ENCODE measurements at regions not wholly inside any gene's neighbourhood (a gene's known extent, or its start where the extent isn't known, plus 50 kb on each side); places are given as distances from the start of the nearest gene placed in this dataset.
A peak's percentile ranks its signal among the peaks of the same experiment; 100 is the strongest.

GRCh38 chr3:65246561-65246960, 558.8 kb upstream of the ADAMTS9 start:
- intact Hi-C loops (cut with DNase I): loop anchor here (5.0 to 10.0 kb wide), 2 partner anchors 712 to 714 kb away; no protein-coding TSS in a partner anchor
- 72 to 80% (median 79%) methylated on average over 6 of the region's 6 CpGs for WGBS, 3 donors
- Histone ChIP-seq H3K4me3 (no peak overlapping the region), H3K27me3 (no peaks in the 10 kb centered on the region), H3K27ac (no peak overlapping the region), H3K4me1 (ENCODE audit: insufficient read depth) (peaks cover 2% of the 10 kb centered on the region), H3K36me3 (no peaks in the 10 kb centered on the region), H3K9me3 (no peaks in the 10 kb centered on the region)
- no peak for DNase-seq
- TF ChIP-seq CTCF (IDR thresholded peaks at IDR 0.05): no peak

GRCh38 chr3:65245133-65246063, 557.6 kb upstream of the ADAMTS9 start:
- 21 to 29% (median 25%) methylated on average over 9 of the region's 9 CpGs for WGBS, 3 donors
- Histone ChIP-seq H3K4me3 (no peak overlapping the region), H3K27me3 (no peaks in the 10 kb centered on the region), H3K4me1 (ENCODE audit: insufficient read depth) (peaks cover 2% of the 10 kb centered on the region), H3K27ac (no peak overlapping the region), H3K36me3 (no peaks in the 10 kb centered on the region), H3K9me3 (no peaks in the 10 kb centered on the region)
- TF ChIP-seq POLR2A (IDR thresholded peaks at IDR 0.05): no peak
- peak in 2 of 3 donors; percentile 45 to 63 for TF ChIP-seq CTCF (IDR thresholded peaks at IDR 0.05)
- no peak for TF ChIP-seq EP300 (IDR thresholded peaks at IDR 0.05)
- intact Hi-C loops (cut with DNase I): loop anchor here (5.0 to 10.0 kb wide), 2 partner anchors 711 to 713 kb away; no protein-coding TSS in a partner anchor
- DNase-seq: peak in 2 of 5 donors; percentile 17 to 23

- Histone ChIP-seq H3K27ac (no peak overlapping the region), H3K27me3 (no peaks in the 10 kb centered on the region), H3K4me3 (no peak overlapping the region), H3K36me3 (no peaks in the 10 kb centered on the region), H3K9me3 (no peaks in the 10 kb centered on the region), H3K4me1 (ENCODE audit: insufficient read depth) (no peaks in the 10 kb centered on the region)
- WGBS, 3 donors: 87 to 91% (median 88%) methylated on average over 6 of the region's 6 CpGs
- no peak for DNase-seq
- TF ChIP-seq POLR2A (IDR thresholded peaks at IDR 0.05) (no peak), CTCF (IDR thresholded peaks at IDR 0.05) (no peak), EP300 (IDR thresholded peaks at IDR 0.05) (no peak)
- intact Hi-C loops (cut with DNase I): loop anchor here in 1 of 4 donors (10.0 kb wide), 1 partner anchor 706 kb away; no protein-coding TSS in a partner anchor
These were observed 552.6 kb upstream of the ADAMTS9 start for GRCh38 chr3:65240366-65240765.

- H3K36me3 ChIP-seq: no peaks in the 10 kb centered on the region
- H3K27ac ChIP-seq: no peak overlapping the region
- DNase-seq: no peak
- whole genome bisulfite sequencing, 3 donors: 75 to 97% (median 87%) methylated on average over 2 of the region's 2 CpGs
- no peak for TF ChIP-seq EP300 (IDR thresholded peaks at IDR 0.05)
- no peak for TF ChIP-seq CTCF (IDR thresholded peaks at IDR 0.05)
- no peak for TF ChIP-seq POLR2A (IDR thresholded peaks at IDR 0.05)
- no peaks in the 10 kb centered on the region for H3K27me3 ChIP-seq
- intact Hi-C loops (cut with DNase I): no loop called here
- H3K4me1 ChIP-seq (ENCODE audit: insufficient read depth): no peaks in the 10 kb centered on the region
- H3K4me3 ChIP-seq: no peak overlapping the region
- no peaks in the 10 kb centered on the region for H3K9me3 ChIP-seq
These were observed 550.9 kb upstream of the ADAMTS9 start for GRCh38 chr3:65238652-65239051.

Measured in ovary (tissue), 7 donors.